Muscle of leg (tissue), 3 donors: ENCODE measurements at regions not wholly inside any gene's neighbourhood (a gene's known extent, or its start where the extent isn't known, plus 50 kb on each side); places are given as distances from the start of the nearest gene placed in this dataset.
"Not testable (repeated sequence)": the region's sequence is repeated elsewhere in the genome, so short reads cannot be mapped to it uniquely, and the experiment has no call there.

ENCODE experiments used
- DNase-seq: peaks from one replicate; pipeline ENCODE4 v3.0.0; 2013
- H3K27ac ChIP-seq: one replicate; pipeline ENCODE4 v1.5.1; 2013; ENCODE audit warnings: mild to moderate bottlenecking, low read length, control low read depth
- H3K27me3 ChIP-seq: one replicate; pipeline ENCODE4 v1.6.1; 2013; ENCODE audit warnings: low read length; ENCODE audit not compliant: control insufficient read depth, insufficient read depth
- H3K36me3 ChIP-seq: one replicate; pipeline ENCODE4 v1.6.1; 2013; ENCODE audit warnings: low read length; ENCODE audit not compliant: control insufficient read depth, insufficient read depth
- H3K4me1 ChIP-seq: one replicate; pipeline ENCODE4 v1.6.1; 2013; ENCODE audit warnings: low read length; ENCODE audit not compliant: control insufficient read depth, insufficient read depth
- H3K4me3 ChIP-seq: one replicate; pipeline ENCODE4 v1.5.1; 2013; ENCODE audit warnings: low read length, control low read depth
- H3K9me3 ChIP-seq: replicated peaks from 2 replicates; pipeline ENCODE4 v1.6.1; 2013; ENCODE audit warnings: low read depth, low read length; ENCODE audit not compliant: control insufficient read depth
- WGBS: methylation state at CpG from one replicate; pipeline ENCODE4 v1.1.5; 2013; ENCODE audit warnings: missing lambda C conversion rate; ENCODE audit not compliant: insufficient coverage; 5-methylcytosine and 5-hydroxymethylcytosine counted together

- no peaks in the 10 kb centered on the region for H3K27me3 ChIP-seq
- H3K4me3 ChIP-seq: no peak overlapping the region
- no peaks in the 10 kb centered on the region for H3K36me3 ChIP-seq
- no peaks in the 10 kb centered on the region for H3K4me1 ChIP-seq
- 85% methylated on average over 4 of the region's 4 CpGs for WGBS
- no peaks in the 10 kb centered on the region for H3K9me3 ChIP-seq
- no peak for DNase-seq
- H3K27ac ChIP-seq: no peak overlapping the region
Measured at GRCh38 chr3:44132061-44132460, 109.6 kb upstream of the TOPAZ1 start.

- no peaks in the 10 kb centered on the region for H3K27me3 ChIP-seq
- H3K27ac ChIP-seq: no peak overlapping the region
- 77% methylated on average over 5 of the region's 7 CpGs for WGBS
- H3K36me3 ChIP-seq: no peaks in the 10 kb centered on the region
- H3K4me1 ChIP-seq: no peaks in the 10 kb centered on the region
- no peak overlapping the region for H3K4me3 ChIP-seq
- DNase-seq: no peak
- H3K9me3 ChIP-seq: no peaks in the 10 kb centered on the region
Measured at GRCh38 chr3:44132593-44132992, 109.1 kb upstream of the TOPAZ1 start.

- no peaks in the 10 kb centered on the region for H3K36me3 ChIP-seq
- H3K27me3 ChIP-seq: peaks cover 6% of the 10 kb centered on the region
- no peak overlapping the region for H3K27ac ChIP-seq
- DNase-seq: peak; percentile 14
- H3K4me1 ChIP-seq: no peaks in the 10 kb centered on the region
- no peaks in the 10 kb centered on the region for H3K9me3 ChIP-seq
- WGBS: 29% methylated on average over 4 of the region's 5 CpGs
- H3K4me3 ChIP-seq: no peak overlapping the region
Measured at GRCh38 chr3:44136421-44136820, 105.3 kb upstream of the TOPAZ1 start.

GRCh38 chr3:44146073-44146472 lies 95.6 kb upstream of the TOPAZ1 start:
- Histone ChIP-seq H3K27ac (no peak overlapping the region), H3K4me1 (no peaks in the 10 kb centered on the region), H3K36me3 (no peaks in the 10 kb centered on the region), H3K27me3 (peaks cover 8% of the 10 kb centered on the region), H3K4me3 (no peak overlapping the region), H3K9me3 (no peaks in the 10 kb centered on the region)
- DNase-seq: no peak
- WGBS: 33% methylated on average over 1 of the region's 1 CpG

- H3K36me3 ChIP-seq: no peaks in the 10 kb centered on the region
- H3K27me3 ChIP-seq: no peaks in the 10 kb centered on the region
- no peaks in the 10 kb centered on the region for H3K9me3 ChIP-seq
- H3K27ac ChIP-seq: no peak overlapping the region
- no peak overlapping the region for H3K4me3 ChIP-seq
- WGBS: 76% methylated on average over 2 of the region's 2 CpGs
- DNase-seq: peak; percentile 4
- no peaks in the 10 kb centered on the region for H3K4me1 ChIP-seq
Measured at GRCh38 chr3:44159696-44160300, 81.9 kb upstream of the TOPAZ1 start.

GRCh38 chr3:44160818-44161217 lies 80.9 kb upstream of the TOPAZ1 start:
- Histone ChIP-seq H3K27ac (no peak overlapping the region), H3K27me3 (no peaks in the 10 kb centered on the region), H3K4me3 (no peak overlapping the region), H3K9me3 (no peaks in the 10 kb centered on the region), H3K4me1 (no peaks in the 10 kb centered on the region), H3K36me3 (no peaks in the 10 kb centered on the region)
- no peak for DNase-seq
- WGBS: 79% methylated on average over 4 of the region's 4 CpGs

GRCh38 chr3:44171891-44172290 lies 69.8 kb upstream of the TOPAZ1 start:
- Histone ChIP-seq H3K9me3 (peaks cover 2% of the 10 kb centered on the region), H3K4me3 (no peak overlapping the region), H3K4me1 (no peaks in the 10 kb centered on the region), H3K36me3 (no peaks in the 10 kb centered on the region), H3K27ac (no peak overlapping the region), H3K27me3 (no peaks in the 10 kb centered on the region)
- 90% methylated on average over 4 of the region's 4 CpGs for WGBS
- no peak for DNase-seq

GRCh38 chr3:44172701-44173100 lies 69.0 kb upstream of the TOPAZ1 start:
- WGBS: 90% methylated on average over 7 of the region's 8 CpGs
- H3K4me1 ChIP-seq, DNase-seq, H3K36me3 ChIP-seq, H3K9me3 ChIP-seq, H3K27me3 ChIP-seq, H3K27ac ChIP-seq, H3K4me3 ChIP-seq: not testable (repeated sequence)

- no peak overlapping the region for H3K27ac ChIP-seq
- H3K9me3 ChIP-seq: peaks cover 2% of the 10 kb centered on the region
- 98% methylated on average over 9 of the region's 15 CpGs for WGBS
- no peak overlapping the region for H3K4me3 ChIP-seq
- DNase-seq: no peak
- H3K27me3 ChIP-seq: no peaks in the 10 kb centered on the region
- no peaks in the 10 kb centered on the region for H3K36me3 ChIP-seq
- peaks cover 3% of the 10 kb centered on the region for H3K4me1 ChIP-seq
Measured at GRCh38 chr3:44173263-44173662, 68.4 kb upstream of the TOPAZ1 start.

- Histone ChIP-seq H3K27me3 (no peaks in the 10 kb centered on the region), H3K27ac (no peak overlapping the region), H3K36me3 (no peaks in the 10 kb centered on the region), H3K4me3 (no peak overlapping the region), H3K4me1 (peaks cover 6% of the 10 kb centered on the region), H3K9me3 (peaks cover 2% of the 10 kb centered on the region)
- no peak for DNase-seq
- WGBS: no CpG with 5 or more reads among the region's 2 CpGs
Measured at GRCh38 chr3:44175070-44175469, 66.6 kb upstream of the TOPAZ1 start.

GRCh38 chr3:44179246-44179645 lies 62.4 kb upstream of the TOPAZ1 start:
- Histone ChIP-seq H3K4me3 (no peak overlapping the region), H3K9me3 (no peaks in the 10 kb centered on the region), H3K4me1 (peaks cover 10% of the 10 kb centered on the region), H3K27me3 (no peaks in the 10 kb centered on the region), H3K27ac (no peak overlapping the region), H3K36me3 (no peaks in the 10 kb centered on the region)
- peak; percentile 59 for DNase-seq
- 72% methylated on average over 3 of the region's 4 CpGs for WGBS
